BE2C (cell line): ENCODE measurements at regions not wholly inside any gene's neighbourhood (a gene's known extent, or its start where the extent isn't known, plus 50 kb on each side); places are given as distances from the start of the nearest gene placed in this dataset.

ENCODE experiments used
- DNase-seq: peaks from one replicate; pipeline ENCODE4 v3.0.0-alpha.2; 2020
- H3K27me3 ChIP-seq: fragments of 250-450 bp; sonication (Bioruptor Pico); 2 replicates; pipeline ENCODE4 v1.5.1; 2020; ENCODE audit warnings: mild to moderate bottlenecking
- H3K36me3 ChIP-seq: fragments of 250-450 bp; sonication (Bioruptor Pico); 2 replicates; pipeline ENCODE4 v1.5.1; 2020; ENCODE audit warnings: mild to moderate bottlenecking
- H3K4me1 ChIP-seq: fragments of 250-450 bp; sonication (Bioruptor Pico); 2 replicates; pipeline ENCODE4 v1.5.1; 2020
- H3K4me3 ChIP-seq: 2 replicates; pipeline ENCODE4 v1.5.1; 2011; ENCODE audit warnings: low read depth, low read length
- H3K9me3 ChIP-seq: fragments of 250-450 bp; sonication (Bioruptor Pico); 2 replicates; pipeline ENCODE4 v1.5.1; 2020
- TF ChIP-seq, protein P1 (sequence below): IDR thresholded peaks from 2 replicates; pipeline ENCODE4 v1.5.1; 2012; ENCODE audit warnings: mild to moderate bottlenecking, low read depth, low read length

DNA sequence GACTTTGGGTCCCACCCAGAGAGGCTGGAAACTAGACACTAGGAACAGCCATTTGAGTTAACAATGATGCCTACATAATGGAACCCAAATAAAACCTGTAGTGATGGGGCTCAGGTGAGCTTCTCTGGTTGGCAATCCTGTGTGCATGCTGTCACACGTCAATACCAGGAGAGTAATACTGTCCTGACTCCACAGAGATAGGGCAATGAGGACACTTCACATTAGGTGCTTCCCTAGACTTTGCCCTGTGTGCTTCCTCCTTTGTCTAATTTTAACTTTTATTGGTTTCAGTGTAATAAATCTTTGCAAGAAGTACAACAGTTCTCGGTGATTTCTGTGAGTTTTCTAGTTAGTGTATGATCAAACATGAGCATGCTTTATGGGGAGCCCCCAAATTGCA lies 281.8 kb upstream of the ARRDC4 start:
- TF ChIP-seq, protein P1, sequence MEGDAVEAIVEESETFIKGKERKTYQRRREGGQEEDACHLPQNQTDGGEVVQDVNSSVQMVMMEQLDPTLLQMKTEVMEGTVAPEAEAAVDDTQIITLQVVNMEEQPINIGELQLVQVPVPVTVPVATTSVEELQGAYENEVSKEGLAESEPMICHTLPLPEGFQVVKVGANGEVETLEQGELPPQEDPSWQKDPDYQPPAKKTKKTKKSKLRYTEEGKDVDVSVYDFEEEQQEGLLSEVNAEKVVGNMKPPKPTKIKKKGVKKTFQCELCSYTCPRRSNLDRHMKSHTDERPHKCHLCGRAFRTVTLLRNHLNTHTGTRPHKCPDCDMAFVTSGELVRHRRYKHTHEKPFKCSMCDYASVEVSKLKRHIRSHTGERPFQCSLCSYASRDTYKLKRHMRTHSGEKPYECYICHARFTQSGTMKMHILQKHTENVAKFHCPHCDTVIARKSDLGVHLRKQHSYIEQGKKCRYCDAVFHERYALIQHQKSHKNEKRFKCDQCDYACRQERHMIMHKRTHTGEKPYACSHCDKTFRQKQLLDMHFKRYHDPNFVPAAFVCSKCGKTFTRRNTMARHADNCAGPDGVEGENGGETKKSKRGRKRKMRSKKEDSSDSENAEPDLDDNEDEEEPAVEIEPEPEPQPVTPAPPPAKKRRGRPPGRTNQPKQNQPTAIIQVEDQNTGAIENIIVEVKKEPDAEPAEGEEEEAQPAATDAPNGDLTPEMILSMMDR: no peak
- Histone ChIP-seq H3K4me3 (no peak overlapping the region), H3K9me3 (no peaks in the 10 kb centered on the region), H3K36me3 (no peaks in the 10 kb centered on the region), H3K4me1 (no peaks in the 10 kb centered on the region), H3K27me3 (no peaks in the 10 kb centered on the region)
- no peak for DNase-seq

DNA sequence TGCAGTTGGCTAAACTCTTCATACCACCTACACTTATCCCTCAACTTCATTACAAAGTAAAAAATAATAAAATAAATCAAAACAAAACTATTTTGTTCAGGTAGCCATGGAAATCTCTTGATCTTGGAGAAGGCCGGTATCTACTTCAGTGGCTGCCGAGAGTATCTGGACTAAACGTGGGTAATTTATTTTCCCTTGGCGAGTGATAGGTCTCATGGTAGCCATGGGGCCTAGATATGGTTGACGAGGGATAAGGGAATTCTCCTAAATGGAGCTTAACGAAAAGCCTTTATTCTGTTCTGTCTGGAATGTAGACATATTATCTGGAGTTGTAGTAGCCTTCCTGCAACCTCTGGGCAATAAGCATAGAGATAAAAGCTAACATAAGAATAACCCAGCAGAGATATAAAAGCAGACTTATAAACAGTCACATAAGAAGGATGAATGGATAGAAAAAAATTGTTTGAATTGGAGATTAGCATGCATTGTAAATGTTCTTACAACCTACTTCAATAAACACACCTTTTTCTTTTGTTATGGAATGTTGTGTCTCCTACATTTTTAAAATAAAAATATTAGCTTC lies 281.3 kb upstream of the ARRDC4 start:
- Histone ChIP-seq H3K4me1 (no peaks in the 10 kb centered on the region), H3K4me3 (no peak overlapping the region), H3K27me3 (no peaks in the 10 kb centered on the region), H3K9me3 (no peaks in the 10 kb centered on the region), H3K36me3 (no peaks in the 10 kb centered on the region)
- TF ChIP-seq, protein P1: no peak
- DNase-seq: no peak

DNA sequence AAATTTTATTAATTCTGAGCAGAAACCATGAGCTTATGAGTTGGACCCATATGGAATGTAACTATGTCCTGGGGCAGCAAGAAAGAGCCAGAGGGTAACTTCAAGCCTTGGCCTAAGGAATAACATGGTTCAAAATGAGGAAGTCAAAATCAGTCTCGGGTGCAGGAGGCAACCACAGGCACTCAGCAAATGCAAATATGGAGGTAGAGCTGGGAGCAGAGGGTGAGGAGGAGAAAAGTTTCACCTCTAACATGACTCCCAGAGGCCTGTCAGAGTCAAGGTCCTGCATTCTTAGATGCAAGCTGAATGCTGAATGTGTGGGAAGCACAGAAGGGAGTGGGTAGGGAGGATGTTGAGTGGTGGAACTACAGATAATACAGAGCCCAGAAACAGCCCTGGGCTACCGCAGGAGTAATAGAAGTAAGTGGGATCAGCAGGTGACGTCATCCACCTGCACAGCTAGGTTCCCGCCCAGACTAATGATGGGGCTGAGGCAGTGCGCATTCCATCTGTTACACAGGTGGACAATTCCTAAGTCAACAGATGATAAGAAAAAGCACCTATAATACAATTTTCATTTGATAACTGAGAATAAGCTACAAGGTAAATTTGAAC lies 279.8 kb upstream of the ARRDC4 start:
- TF ChIP-seq, protein P1: no peak
- Histone ChIP-seq H3K36me3 (no peaks in the 10 kb centered on the region), H3K4me3 (no peak overlapping the region), H3K27me3 (no peaks in the 10 kb centered on the region), H3K4me1 (no peaks in the 10 kb centered on the region), H3K9me3 (no peaks in the 10 kb centered on the region)
- DNase-seq: no peak

DNA sequence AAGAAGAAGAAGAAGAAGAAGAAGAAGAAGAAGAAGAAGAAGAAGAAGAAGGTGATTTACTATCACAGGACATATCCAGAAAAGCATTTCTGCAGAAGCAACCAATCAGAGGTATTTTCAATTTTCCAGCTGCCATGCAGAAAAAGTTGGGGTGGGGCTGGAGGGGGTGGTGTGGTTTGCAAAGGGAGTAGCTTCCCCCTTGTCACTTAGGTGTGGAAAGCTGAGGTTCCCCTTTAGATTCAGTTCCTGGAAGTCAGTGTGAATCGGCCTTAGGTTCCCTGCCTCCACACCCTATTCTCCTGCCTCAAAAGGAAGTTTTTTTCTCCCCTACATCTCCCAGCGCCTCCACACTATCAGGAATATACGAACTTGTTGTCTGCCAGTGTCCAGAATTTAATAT lies 276.7 kb upstream of the ARRDC4 start:
- TF ChIP-seq, protein P1: no peak
- H3K36me3 ChIP-seq: no peaks in the 10 kb centered on the region
- no peaks in the 10 kb centered on the region for H3K9me3 ChIP-seq
- no peak for DNase-seq
- H3K4me3 ChIP-seq: no peak overlapping the region
- H3K4me1 ChIP-seq: no peaks in the 10 kb centered on the region
- H3K27me3 ChIP-seq: no peaks in the 10 kb centered on the region

DNA sequence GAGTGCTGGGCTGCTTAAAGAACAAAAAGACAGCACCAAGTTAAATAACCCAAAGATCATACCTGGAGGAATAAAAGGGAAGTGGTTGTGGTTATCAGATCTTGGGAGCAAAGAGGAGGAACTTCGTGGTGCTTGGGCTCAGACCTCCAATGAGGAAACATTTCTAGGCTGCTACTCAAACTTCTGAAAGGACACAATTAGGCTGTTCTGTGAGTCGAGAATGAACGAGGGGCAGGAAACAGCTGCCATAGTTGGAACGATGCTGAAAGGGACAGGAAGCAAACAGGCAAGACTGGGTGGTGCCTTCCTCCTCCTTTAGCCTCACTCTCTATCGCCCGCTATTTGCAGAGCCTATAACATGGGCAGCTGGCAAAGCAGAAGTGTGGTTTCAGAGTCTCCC lies 276.3 kb upstream of the ARRDC4 start:
- no peak for DNase-seq
- TF ChIP-seq, protein P1: no peak
- H3K27me3 ChIP-seq: no peaks in the 10 kb centered on the region
- H3K9me3 ChIP-seq: no peaks in the 10 kb centered on the region
- H3K4me3 ChIP-seq: no peak overlapping the region
- no peaks in the 10 kb centered on the region for H3K36me3 ChIP-seq
- no peaks in the 10 kb centered on the region for H3K4me1 ChIP-seq

DNA sequence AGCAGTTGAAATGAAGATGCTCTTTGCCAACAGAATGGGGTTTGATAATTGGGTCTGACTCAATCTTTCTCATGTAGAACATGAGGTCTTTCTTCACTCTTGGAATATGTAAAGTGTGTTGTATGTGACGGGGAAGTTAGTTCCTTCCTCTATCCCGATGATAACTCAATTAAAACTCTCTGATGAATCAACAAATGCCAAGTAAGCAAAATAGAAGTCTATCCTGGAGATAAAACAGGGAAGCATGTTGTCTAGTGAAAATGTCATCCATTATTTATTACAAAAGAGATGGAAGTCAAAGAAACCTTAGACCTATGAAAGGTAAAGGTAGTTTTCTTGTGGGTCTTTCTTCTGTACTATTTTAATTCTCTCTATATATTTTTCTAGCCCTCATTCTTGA lies 274.2 kb upstream of the ARRDC4 start:
- Histone ChIP-seq H3K36me3 (no peaks in the 10 kb centered on the region), H3K9me3 (no peaks in the 10 kb centered on the region), H3K4me1 (no peaks in the 10 kb centered on the region), H3K4me3 (no peak overlapping the region), H3K27me3 (no peaks in the 10 kb centered on the region)
- DNase-seq: no peak
- TF ChIP-seq, protein P1: no peak
